GM19372 (cell line): ENCODE measurements at regions not wholly inside any gene's neighbourhood (a gene's known extent, or its start where the extent isn't known, plus 50 kb on each side); places are given as distances from the start of the nearest gene placed in this dataset.

Experiments used
- ATAC-seq: cut with Tn5 transposase; IDR thresholded peaks from one replicate; pipeline ENCODE4 v1.9.1; 2021; ENCODE audit warnings: mild to moderate bottlenecking, low read depth, moderate library complexity; ENCODE audit not compliant: unreplicated experiment

DNA sequence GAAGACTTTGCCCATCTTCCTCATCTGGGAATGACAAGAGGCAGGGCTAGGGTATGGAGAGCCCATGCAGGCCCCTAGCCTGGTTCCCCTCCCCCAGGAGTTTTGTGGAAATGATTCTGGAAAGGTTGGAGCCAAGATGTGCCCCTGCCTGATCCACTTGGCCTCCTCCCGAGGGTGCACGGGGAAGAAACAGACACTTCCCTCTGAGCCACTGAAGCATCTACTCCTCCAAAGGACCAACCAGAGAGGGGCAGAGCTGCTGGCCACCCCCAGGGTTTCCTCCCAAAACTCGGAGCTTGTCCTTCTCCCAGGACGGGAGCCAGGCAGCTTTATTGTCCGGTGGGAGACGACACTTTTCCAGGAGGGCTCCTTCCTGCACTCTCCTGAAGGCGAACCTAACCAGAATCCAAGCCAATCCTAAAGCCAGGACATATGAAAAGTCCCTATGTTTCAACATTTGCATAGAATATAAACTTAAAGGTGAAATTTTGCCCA is 149.2 kb upstream of the COPS8 start:
- no peak for ATAC-seq

DNA sequence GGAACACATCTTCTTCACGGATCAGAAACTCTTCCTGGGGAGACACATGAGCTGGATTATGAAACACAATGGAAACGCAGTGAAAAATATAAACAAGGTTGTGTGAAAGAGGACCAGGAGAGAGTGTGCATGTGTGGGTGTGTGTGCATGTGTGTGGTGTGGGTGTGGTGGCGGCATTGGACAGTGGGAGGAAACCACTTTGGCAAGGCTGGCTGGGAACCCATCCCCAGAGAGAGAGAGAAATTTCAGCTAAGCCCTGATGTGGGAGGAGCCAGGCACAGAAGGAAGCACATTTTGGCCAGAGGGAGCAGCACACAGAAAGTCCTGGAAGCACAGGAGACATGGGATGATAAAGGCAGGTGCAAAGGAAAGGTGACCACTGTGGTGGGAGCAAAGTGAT is 147.6 kb upstream of the COPS8 start:
- no peak for ATAC-seq

DNA sequence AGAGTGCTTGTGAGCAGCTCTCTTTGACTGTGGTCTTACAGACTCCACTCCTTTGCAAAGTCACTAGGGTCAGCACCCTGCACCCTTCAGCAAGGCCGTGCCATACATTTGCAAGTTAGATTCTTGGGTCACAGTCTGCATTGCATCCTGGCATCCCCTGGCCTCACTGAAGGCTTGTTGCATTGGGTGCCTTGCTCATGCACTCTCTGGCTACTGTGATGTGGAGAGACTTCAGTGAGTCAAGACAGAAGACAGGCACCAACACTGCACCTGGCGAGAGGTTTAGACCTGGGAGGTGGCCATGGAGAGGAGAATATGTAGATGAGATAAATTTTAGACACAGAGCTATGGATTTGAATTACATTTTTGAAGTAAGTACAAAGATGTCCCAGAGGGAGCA is 146.4 kb upstream of the COPS8 start:
- ATAC-seq = no peak

DNA sequence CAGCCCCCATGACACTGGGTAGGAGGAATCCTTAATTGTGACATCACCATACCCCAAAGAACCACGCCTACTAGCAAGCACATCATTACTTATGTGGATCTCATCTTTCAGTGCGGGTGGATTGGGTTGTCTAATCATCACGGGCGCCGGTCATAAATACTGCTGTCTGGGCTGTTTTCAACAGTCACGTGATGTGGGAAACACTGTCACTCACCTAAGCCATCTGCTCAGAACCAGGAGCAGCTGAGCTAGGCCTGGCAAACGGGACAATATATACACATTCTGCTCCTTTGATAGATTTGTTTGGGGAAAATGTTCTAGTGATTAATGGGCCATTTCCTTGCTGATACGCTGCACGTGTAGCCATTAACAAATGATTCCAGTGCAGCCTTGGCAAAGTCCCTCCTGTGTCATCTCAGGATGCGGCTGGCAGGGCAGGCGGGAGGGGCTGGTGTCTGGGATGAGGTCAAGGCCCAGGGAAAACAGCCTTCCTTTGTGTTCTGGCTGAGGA is 145.9 kb upstream of the COPS8 start:
- no peak for ATAC-seq

DNA sequence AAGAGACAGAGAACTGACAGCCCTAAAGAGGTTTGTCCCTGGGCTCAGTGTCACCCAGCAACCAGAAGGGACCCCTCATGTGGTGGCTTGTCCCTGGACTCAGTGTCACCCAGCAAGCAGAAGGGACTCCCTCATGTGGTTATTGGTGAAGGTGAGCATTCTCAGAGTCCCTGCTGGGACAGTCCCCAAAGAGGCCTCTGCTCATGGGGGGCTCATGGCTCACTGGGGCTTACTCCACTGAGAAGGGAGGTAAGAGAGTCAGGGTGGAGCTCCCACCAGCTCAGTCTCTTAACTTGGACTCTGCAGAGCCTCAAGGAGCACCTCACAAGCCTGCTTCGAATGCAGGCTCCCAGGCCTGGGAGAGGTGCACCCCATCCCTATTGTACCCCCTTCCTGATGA is 145.2 kb upstream of the COPS8 start:
- ATAC-seq = no peak

DNA sequence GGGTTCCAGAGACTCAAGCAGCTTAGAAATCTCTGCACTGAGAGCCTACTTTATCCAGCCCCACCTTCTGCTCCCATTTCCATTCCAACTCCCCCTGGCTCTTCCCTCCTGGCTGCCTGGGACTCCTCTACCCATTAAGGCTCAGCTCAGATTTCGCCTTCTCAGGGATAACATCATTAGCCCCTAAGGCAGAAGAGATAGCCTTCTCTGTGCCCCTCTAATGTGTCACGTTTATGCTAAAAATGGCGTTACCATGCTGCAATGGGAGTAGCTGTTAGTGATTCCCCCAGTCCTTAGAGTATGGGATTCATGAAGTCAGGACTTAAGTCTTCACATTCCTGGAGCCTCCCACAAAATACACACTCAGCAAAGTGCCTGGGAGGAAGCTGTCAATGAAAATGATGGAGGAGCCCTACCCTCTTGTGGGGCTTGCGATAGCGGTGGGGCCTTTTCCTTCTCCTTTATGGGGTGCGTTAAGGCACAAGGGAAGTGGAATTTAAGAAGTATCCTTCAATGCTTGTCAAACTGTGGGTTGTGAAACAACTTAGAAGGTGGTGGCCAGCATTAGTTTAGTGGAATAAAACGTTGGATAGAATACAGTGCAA is 144.7 kb upstream of the COPS8 start:
- ATAC-seq = no peak

DNA sequence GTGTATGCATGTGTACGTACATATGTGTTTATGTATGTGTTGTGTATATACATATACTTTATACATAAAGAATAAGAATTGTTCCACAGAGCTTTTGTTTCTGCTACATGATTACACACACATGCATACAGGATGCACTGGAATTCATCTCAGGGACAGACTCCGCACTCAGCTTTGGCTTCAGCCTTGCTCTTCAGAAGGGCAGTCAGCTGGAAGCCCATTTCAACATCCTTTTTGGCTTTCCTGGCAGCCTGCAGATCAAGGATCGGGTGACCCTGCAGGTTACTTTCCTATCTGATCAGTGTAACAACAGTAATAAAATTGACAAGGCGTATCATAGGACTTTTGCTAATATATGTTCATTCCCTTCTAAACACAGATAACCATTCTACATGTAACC is 144.1 kb upstream of the COPS8 start:
- no peak for ATAC-seq

DNA sequence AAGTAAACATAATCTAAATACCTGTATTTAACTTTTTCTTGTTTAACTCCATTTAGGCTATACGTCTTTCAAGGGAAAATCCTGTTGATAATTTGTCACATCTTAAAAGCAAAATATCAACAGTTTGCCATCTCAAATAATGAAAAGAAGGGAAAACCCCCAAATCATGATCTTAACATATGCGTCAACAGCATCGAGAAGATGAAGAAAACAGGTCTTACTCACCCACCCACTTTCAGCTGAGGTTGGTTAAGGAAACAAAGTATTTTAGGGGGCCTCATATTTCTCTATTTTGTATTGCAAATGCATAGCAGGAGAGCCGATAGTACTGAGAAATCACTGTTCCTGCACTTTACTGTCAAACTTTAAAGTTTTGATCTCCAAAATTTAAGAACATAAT is 143.1 kb upstream of the COPS8 start:
- ATAC-seq = no peak

DNA sequence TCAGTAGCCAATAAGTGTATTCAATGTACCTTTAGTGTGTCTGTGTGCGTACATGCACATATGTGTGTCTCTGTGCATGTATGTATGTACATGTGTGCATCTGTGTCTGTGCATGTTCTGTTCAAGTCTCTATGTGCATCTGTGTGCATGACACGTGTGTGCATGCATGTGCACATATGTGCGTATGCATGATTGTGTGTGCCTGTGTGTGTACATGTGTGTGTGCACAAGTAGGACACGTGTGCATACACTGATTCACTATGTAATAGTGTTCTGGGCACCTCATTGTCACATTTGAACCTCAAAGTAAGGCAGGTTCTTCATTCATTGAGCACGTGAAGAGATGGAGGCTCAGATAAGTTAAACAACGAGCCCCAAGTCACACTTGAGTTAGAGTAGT is 142.6 kb upstream of the COPS8 start:
- ATAC-seq = no peak

DNA sequence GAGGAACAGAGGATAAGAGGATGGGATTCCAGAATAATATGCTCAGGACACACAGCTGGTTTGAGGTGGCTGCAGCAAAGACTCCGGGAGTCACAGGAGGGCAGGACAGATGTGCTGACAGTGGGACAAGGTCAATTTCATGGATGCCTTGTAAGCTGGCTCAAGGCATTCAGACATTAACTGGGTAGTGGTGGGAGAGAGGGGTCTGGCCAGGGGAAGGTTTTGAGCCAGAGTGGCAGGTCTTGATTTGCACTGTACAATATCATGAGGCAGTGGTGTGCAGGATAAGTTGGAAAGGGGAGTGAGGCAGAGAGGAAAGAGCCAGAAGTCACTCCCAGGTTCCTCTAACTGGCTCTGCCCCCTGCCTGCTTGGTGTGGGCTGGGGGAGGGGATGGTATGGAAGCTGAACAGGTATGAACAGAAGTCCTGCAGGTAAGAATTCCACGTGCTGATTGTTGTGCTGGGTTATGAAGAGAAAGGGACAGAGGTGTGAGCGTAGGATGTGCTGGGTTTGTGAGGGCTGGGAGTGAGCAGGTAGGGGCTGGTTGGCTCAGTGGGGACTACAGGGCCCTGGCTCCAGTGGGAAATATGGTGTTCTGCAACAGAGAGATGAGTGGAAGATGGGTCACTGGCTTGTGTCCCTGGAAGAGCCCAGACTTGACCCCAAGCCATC is 141.7 kb upstream of the COPS8 start:
- no peak for ATAC-seq

DNA sequence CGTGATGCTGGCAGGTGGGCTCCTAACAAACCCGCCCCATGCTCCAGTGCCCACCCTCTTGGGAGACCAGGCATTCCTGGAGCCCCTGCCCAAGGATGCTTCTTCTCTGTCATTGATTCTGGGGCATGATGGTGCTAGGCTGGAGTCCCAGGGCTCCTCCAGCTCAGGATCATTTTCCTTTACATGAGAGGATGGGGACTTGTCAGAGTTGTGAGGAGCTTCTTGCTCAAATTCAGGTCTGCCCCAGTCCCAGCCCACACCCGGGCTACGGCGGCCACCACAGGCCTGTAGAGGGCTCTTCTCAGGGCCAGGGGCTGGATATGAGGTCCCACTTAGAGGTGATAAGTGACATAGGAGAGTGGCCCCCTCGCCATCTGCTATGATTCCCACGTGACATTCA is 141.1 kb upstream of the COPS8 start:
- ATAC-seq = no peak

DNA sequence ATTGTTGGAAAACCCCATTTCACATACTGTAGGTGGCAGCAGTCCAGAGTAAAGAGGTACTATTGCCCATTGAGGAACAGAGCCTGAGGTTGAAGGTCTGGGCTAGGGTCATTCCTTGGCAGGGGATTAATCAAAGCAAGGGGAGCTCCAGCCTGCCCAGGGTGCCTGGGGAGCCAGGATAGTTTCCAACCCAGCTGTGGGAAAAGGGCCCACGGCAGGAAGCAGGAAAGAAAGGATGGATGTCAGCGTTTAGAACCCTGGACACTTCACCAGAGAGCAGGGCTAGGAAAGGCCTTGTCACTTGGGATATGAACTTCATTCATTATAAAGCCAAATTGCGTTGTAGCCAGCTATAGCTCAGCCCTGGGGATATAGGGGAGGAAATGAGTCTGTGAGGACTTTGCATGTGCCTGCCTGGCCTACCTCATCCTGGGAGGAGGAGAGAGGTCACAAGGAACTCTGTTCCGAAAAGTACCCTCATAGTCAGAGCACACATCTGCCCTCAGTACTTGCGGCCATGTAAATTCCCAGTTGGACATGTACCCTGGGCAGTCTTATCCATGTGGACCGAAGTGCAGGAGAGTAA is 140.2 kb upstream of the COPS8 start:
- ATAC-seq = no peak

DNA sequence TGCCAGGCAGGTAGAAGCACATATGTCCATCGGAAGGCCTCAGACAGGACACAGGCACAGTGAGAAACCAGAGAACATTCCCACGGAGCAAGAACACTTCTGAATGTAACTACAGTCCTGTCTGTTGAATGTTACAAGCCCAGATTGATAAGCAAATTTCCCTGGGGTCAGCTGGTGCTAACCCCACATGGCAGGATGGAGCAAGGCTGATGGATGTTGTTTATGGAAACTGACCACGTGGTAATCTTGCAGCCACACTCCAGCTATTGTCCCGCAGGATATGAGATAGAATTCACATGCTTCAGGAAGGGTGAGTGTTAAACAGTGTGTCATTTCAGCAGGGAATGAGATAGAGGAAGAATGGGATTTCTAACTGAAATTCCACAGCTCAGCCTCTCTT is 138.8 kb upstream of the COPS8 start:
- ATAC-seq = no peak

DNA sequence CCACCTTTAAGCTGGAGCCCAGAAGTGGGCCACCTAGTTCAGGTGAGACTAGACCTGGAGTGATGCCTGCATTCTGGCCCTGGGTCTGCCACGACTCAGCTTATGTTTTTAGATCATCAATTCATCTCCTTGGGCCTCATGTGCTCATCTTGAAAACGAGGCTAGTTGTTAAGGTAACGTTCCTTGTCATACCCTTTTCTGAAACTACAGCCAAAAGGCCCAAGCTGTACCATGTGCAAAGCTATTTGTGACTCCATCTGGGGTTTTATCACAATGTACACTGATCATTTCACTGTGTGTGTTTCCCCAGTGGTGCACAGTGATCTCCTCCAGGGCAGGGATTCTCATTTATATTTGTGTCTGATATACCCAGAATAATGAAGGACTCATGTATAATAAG is 138.4 kb upstream of the COPS8 start:
- ATAC-seq = no peak

DNA sequence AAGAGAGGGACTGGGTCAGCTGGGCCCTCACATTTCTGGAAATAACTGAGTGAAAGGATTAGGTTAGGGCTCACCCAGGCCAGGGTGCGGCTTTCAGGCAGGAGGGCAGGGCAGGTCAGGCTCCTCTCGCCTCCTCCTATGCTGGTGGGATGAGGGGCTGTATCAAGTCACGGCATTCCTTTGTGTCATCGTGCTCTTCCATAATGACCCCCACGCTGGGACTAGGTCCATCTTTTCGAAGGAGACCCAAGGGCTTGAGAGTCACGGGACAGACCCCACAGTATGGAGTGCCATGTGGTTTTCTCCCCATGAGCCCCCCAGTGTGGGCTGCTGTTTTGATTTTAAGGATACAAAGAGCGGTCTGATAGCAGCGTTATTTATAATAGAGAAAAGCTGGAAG is 137.8 kb upstream of the COPS8 start:
- ATAC-seq = no peak

DNA sequence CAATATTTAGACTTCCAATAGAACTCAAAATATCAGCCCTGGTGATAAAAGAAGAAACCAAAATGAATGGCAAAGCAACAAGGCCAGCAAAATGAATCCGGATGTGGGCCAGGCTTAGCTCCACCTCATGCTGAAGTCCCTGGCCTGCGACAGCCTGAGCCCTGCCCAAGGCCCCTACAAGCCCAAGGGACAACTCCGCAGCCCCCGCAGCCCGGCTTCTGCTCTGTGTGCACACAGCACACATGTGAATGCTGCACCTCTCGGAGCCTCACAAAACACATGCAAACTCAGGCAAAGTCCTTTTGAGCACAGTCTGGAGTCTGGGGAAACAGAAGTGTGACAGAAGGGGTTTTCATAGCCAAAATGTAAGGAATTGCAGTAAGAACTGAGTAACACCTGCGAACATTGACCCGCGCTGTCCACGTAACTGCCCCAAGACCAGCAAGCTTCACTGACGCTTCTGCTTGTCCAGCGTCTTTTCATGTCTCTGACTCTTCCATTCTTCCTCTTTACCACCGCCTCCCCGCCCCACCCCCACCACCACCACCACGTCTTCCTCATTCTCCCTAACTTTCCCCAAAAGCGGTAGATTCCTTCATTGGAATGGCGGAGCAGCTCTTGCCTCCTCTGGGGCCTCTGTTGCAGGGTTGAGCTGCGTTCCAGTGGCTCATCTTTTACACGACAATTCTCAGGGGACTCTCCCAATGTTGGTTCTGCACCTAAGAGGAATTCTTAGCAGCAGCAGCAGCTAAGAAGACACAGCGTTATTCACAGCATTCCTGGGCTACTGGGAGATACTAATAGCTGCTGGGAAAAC is 136.4 kb upstream of the COPS8 start:
- no peak for ATAC-seq

DNA sequence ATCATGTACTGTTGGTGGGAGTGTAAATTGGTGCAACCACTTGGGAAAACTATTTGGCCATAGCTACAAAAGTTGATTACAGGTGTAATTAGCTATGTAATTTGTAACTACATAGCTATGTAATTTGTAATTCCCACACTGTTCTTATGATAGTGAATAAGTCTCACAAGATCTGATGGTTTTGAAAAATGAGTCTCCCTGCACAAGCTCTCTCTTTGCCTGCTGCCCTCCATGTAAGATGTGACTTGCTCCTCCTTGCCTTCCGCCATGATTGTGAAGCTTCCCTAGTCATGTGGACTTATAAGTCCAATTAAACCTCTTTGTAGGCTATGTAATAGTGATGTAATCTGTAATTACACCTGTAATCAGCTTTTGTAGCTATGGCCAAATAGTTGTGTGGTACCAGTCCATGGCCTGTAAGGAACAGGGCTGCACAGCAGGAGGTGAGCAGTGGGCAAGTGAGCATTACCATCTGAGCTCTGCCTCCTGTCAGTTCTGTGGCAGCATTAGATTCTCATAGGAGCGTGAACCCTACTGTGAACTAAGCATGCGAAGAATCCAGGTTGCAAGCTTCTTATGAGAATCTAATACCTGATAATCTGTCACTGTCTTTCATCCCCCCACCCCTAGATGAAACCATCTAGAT is 133.7 kb upstream of the COPS8 start:
- ATAC-seq = no peak

DNA sequence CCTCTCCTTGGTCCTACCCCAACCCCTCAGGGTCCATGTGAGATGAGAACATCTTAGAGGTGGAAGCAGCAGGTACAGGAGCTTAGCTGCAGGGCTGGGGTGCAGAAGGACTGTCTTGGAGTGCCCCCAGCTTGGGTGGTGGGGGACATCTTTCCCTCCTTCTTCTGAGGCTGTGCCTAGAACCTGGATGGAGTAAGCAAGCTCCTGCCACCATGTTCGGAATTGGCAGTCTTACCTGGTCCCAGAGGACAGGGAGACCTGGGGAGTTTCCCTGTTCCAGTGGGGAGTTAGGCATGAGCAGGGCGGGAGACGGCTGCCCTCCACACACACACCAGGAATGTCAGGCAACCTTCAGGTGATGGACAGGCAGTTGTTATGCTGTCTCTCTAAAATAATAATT is 131.0 kb upstream of the COPS8 start:
- no peak for ATAC-seq

DNA sequence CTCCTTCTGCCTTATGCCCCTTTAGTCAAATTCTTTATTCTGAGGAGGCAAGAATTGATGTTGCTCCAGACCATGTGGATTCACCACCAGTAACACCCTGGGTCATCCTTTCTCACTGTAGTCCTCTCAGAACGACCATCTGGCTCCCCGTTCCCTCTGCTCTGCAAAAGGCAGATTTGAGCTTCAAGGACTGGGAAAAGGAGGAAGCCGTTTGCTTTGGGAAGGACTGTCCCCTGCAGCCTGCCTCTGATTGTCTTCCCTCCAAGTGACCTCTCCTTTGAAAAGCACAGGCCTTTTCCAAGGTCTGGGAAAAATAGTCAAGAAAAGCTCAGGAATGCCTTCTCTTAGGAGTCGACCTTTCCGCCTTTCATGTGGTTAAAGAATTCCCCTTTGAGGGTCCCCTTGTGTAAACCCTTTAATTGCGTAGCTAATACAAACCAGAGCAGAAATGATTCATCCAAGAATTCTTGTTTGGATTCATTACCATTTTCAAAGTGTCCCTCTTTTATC is 130.1 kb upstream of the COPS8 start:
- no peak for ATAC-seq

DNA sequence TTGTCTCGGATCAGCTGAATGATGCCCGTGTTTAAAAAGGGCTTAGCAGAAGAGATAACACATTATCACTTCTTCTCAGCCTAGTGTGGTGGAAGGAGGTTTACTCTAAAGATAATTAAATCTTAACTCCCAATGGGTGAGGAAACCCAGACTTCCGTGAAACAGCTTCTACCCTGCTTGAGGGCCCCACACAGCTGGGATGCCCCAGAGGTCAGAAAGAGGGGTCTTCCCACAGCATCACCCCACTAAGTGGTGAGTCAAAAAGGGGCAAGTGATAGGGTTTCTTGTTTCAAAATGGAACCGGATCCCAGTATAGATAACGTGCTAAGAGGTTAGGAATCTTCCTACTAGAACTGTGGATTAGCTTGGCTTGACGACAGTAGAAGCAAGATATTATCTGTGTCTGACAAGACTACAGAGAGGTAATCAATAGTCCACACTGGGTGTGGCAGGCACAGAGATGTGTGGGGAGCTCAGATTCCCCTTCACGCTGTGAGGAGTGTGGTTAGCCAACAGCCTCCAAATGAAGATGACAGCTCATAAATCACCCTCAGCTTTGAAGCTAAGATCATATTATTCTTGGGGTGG is 129.6 kb upstream of the COPS8 start:
- no peak for ATAC-seq
